GM12865 (cell line): ENCODE measurements at regions not wholly inside any gene's neighbourhood (a gene's known extent, or its start where the extent isn't known, plus 50 kb on each side); places are given as distances from the start of the nearest gene placed in this dataset.
A peak's percentile ranks its signal among the peaks of the same experiment; 100 is the strongest.
"Not testable (repeated sequence)": the region's sequence is repeated elsewhere in the genome, so short reads cannot be mapped to it uniquely, and the experiment has no call there.

Experiments used
- DNase-seq: peaks from one replicate; pipeline ENCODE4 v3.0.0; 2010; ENCODE audit warnings: low read depth
- H3K4me3 ChIP-seq: 2 replicates; pipeline ENCODE4 v1.5.1; 2011; ENCODE audit warnings: mild to moderate bottlenecking, low read depth, low read length, control low read depth
- TF ChIP-seq, protein P1 (sequence below): IDR thresholded peaks from 2 replicates; pipeline ENCODE4 v1.5.1; 2011; ENCODE audit warnings: low read length, control low read depth, low read depth, inconsistent platforms; ENCODE audit not compliant: insufficient read depth; ENCODE audit errors: missing control alignments

DNA sequence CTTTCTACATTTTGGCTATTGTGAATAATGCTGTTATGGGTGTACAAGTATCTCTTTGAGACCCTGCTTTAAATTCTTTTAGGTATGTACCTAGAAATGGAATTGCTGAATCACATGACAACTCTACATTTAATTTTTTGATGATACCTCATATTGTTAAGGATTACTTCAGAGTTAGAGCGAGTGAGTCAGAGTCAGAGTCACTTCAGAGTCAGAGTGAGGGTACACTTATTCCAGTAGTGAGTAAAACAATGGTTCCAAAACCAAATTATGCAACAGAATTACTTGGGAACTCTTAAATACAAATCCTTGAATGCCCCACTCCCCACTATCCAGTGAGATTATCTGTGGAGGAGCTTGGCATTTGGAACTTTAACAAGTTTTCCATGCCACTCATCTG lies 50.3 kb upstream of the SNRK start:
- TF ChIP-seq, protein P1, sequence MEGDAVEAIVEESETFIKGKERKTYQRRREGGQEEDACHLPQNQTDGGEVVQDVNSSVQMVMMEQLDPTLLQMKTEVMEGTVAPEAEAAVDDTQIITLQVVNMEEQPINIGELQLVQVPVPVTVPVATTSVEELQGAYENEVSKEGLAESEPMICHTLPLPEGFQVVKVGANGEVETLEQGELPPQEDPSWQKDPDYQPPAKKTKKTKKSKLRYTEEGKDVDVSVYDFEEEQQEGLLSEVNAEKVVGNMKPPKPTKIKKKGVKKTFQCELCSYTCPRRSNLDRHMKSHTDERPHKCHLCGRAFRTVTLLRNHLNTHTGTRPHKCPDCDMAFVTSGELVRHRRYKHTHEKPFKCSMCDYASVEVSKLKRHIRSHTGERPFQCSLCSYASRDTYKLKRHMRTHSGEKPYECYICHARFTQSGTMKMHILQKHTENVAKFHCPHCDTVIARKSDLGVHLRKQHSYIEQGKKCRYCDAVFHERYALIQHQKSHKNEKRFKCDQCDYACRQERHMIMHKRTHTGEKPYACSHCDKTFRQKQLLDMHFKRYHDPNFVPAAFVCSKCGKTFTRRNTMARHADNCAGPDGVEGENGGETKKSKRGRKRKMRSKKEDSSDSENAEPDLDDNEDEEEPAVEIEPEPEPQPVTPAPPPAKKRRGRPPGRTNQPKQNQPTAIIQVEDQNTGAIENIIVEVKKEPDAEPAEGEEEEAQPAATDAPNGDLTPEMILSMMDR, result no peak
- DNase-seq, result no peak
- no peak overlapping the region for H3K4me3 ChIP-seq

DNA sequence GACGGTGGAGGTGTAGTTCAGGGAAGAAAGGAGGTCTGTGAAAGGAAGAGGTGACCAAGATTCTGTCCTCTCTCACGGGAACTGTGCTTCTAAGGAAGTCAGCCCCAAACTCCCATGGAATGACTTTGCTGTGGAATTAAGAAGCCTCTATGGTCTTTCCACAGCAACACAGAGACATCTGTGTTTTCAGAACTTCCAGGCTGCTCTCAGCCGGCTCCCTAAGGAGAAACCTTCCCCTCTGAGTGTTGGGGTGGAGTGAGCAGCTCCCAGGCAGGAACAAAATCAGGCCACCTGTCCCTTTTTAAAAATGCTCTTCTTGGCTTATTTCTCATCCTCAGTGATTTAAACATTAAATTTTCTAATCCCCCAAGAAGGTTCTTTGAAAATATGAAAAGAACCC lies 53.3 kb upstream of the SNRK start:
- no peak for DNase-seq
- TF ChIP-seq, protein P1, result no peak
- H3K4me3 ChIP-seq, result no peak overlapping the region

DNA sequence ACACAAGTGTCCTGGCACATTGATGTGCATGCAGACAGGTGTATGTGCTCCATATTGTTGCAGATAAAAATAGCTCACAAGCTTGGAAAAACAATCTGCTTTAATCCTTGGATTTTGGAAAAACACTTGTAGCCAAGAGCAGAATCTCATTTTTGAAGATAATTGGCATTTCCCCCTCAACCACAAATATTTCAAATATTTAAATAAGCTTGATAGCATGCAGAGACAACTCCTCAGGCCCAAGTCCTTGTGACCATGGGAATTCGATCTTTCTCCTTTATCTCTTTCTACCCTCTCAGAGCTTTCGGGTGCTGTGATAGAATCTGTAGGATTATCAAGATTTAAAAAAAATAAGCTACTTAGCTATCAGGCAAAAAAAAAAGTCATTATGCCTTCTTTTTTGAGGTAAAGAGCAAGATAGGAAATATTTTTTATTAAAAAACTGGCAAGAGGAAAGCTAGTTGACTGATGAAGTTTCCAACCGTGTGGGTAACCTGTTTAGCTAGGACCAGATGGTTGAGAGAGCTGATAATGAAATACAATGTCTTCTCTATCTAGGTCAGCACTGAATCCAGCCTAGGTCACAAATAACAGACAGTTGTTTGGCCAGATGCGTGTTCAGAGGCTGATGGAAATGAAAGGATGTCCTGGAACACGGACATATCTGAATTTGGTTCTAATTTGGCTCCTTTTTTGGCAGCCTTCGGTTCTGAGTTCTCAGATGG lies 54.9 kb upstream of the SNRK start:
- TF ChIP-seq, protein P1, result no peak
- no peak for DNase-seq
- no peak overlapping the region for H3K4me3 ChIP-seq

DNA sequence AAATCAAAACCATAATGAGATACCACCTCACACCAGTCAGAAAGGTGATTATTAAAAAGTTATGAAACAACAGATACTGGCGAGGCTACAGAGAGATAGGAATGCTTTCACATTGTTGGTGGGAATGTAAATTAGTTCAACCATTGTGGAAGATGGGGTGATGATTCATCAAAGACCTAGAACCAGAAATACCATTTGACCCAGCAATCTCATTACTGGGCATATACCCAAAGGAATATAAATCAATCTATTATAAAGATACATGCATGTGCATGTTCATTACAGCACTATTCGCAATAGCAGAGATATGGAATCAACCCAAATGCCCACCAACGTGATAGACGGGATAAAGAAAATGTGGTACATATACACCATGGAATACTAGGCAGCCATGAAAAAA lies 56.5 kb upstream of the SNRK start:
- H3K4me3 ChIP-seq, DNase-seq: not testable (repeated sequence)

DNA sequence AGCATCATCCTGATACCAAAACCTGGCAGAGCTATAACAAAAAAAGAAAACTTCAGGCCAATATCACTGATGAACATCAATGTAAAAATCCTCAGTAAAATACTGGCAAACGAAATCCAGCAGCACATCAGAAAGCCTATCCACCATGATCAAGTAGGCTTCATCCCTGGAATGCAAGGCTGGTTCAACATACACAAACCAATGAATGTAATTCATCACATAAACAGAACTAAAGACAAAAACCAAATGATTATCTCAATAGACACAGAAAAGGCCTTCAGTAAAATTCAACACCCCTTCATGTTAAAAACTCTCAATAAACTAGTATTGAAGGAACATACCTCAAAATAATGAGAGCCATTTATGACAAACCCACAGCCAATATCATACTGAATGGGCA lies 58.7 kb upstream of the SNRK start:
- DNase-seq, result not testable (repeated sequence)

DNA sequence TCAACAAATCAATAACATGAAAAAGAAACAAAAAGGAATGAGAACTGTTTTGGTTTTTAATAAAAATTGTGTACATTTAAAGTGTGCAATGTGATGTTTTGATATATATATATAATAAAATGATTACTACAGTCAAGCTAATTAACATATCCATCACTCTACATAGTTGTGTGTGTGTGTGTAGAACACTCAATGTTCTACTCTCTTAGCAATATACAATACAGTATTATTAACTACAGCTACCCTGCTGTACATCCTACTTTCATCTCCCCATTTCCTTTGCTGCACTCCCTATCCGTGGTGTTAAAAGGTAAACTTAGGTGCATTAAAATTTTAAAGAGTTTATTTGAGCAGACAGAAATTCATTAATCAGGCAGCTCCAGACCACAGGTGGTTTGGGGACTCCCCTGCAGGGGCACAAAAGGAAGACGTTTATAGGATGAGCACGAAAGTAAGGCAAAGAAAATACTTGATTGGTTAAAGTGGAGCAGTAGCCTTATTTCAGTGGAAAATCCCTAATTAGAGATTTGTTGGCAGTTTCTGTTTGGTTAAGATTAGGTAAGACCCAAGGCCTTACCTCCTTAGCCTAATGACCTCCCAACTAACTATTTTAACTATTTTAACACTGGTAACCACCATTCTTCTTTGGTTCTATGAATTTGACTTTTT lies 61.8 kb upstream of the SNRK start:
- TF ChIP-seq, protein P1, result no peak

More for the DNA sequence above, 58.7 kb upstream of the SNRK start:
- H3K4me3 ChIP-seq, result not testable (repeated sequence)

DNA sequence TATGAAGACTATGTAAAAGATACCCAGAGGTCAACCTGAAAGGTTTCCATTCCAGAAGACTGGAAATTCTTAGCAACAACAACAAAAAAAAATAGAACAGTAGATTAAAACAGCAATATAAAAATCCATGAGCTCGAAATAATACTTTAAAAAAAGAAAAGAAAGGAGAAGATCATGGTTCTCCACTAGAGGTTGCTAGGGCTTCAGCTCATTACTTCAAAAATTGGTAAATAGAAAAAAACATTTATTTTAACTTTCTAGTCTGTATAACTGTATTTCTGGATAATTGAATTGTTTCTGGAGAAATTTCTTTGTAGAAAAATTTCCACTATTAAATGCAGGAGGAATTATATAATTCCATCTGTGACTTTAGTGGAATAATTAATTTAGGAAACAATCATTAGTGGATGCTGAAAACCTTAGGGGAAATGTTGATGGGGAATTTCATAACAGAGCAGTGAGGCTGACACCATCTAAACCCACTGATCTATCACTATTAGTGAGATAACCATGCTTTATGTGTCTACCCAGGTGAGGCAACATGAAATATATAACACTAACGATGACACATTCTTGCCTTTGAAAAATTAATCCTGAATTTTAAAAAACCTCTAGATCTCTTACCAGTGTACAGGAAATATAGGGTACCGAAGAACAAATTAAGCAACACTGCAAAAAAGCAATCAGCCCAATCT lies 62.5 kb upstream of the SNRK start:
- no peak for DNase-seq
- TF ChIP-seq, protein P1, result peak; percentile 17

More for the DNA sequence above, 61.8 kb upstream of the SNRK start:
- no peak for DNase-seq
- no peak overlapping the region for H3K4me3 ChIP-seq

DNA sequence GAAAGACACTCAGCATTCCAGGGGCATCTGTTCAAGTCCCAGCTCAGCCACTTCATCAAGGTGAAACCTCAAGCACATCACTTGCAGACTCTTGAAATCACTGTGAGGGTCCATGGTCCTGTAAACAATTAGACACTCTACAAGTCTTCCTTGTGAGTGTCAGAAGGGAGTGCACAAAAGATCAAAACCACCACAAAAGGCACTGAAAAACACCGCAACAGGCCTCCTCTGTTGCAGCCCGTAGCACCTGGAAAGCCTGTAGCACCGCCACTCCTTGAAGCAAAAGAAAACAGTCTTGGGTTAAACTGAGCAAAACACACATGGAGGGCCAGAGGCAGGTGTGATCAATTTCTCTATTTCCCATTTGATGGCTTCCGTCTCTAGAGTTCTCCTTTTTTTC lies 63.8 kb upstream of the SNRK start:
- DNase-seq, result no peak
- TF ChIP-seq, protein P1, result no peak
- H3K4me3 ChIP-seq, result no peak overlapping the region

More for the DNA sequence above, 62.5 kb upstream of the SNRK start:
- no peak overlapping the region for H3K4me3 ChIP-seq
